SIG-M5 treated with dmso at 0.1 percent for 504 hours (cell line): ENCODE measurements at regions not wholly inside any gene's neighbourhood (a gene's known extent, or its start where the extent isn't known, plus 50 kb on each side); places are given as distances from the start of the nearest gene placed in this dataset.

Experiments
- DNase-seq: peaks from one replicate; lab custom pipeline; 2025; ENCODE audit not compliant: unreplicated experiment; lab: John Stamatoyannopoulos, UW

- no peak for DNase-seq
Observed at GRCh38 chr16:52056259-52056658, 490.7 kb downstream of the TOX3 start.

- DNase-seq, result no peak
Observed at GRCh38 chr16:52055381-52055780, 491.6 kb downstream of the TOX3 start.

- DNase-seq, result no peak
Observed at GRCh38 chr16:52054326-52054725, 492.6 kb downstream of the TOX3 start.

GRCh38 chr16:52052818-52053217 is 494.1 kb downstream of the TOX3 start:
- no peak for DNase-seq

- no peak for DNase-seq
Observed at GRCh38 chr16:52051414-52052172, 495.4 kb downstream of the TOX3 start.

GRCh38 chr16:52050418-52050817 is 496.5 kb downstream of the TOX3 start:
- no peak for DNase-seq

- DNase-seq, result no peak
Observed at GRCh38 chr16:52035436-52035835, 511.5 kb downstream of the TOX3 start.

GRCh38 chr16:52034830-52035229 is 512.1 kb downstream of the TOX3 start:
- no peak for DNase-seq

- no peak for DNase-seq
Observed at GRCh38 chr16:52033992-52034391, 513.0 kb downstream of the TOX3 start.

- no peak for DNase-seq
Observed at GRCh38 chr16:52022980-52023379, 524.0 kb downstream of the TOX3 start.

GRCh38 chr16:52022177-52022576 is 524.8 kb downstream of the TOX3 start:
- DNase-seq, result no peak

- no peak for DNase-seq
Observed at GRCh38 chr16:52016387-52016786, 530.6 kb downstream of the TOX3 start.

GRCh38 chr16:52005551-52005950 is 541.4 kb downstream of the TOX3 start:
- no peak for DNase-seq

- DNase-seq, result no peak
Observed at GRCh38 chr16:52004343-52004742, 542.6 kb downstream of the TOX3 start.

- DNase-seq, result no peak
Observed at GRCh38 chr16:52002026-52002425, 544.9 kb downstream of the TOX3 start.

GRCh38 chr16:51996516-51996915 is 550.4 kb downstream of the TOX3 start:
- no peak for DNase-seq

- no peak for DNase-seq
Observed at GRCh38 chr16:51994597-51994996, 552.3 kb downstream of the TOX3 start.

- DNase-seq, result no peak
Observed at GRCh38 chr16:51989637-51990230, 557.2 kb downstream of the TOX3 start.

- DNase-seq, result no peak
Observed at GRCh38 chr16:51988977-51989376, 558.0 kb downstream of the TOX3 start.

- DNase-seq, result no peak
Observed at GRCh38 chr16:51987519-51987918, 559.4 kb downstream of the TOX3 start.

GRCh38 chr16:51986717-51987116 is 560.2 kb downstream of the TOX3 start:
- DNase-seq, result no peak

GRCh38 chr16:51986301-51986700 is 560.6 kb downstream of the TOX3 start:
- no peak for DNase-seq

GRCh38 chr16:51985126-51985525 is 561.8 kb downstream of the TOX3 start:
- DNase-seq, result no peak
